ENCODE measurements at regions not wholly inside any gene's neighbourhood (a gene's known extent, or its start where the extent isn't known, plus 50 kb on each side); places are given as distances from the start of the nearest gene placed in this dataset.
"Not testable (repeated sequence)": the region's sequence is repeated elsewhere in the genome, so short reads cannot be mapped to it uniquely, and the experiment has no call there.

DNA sequence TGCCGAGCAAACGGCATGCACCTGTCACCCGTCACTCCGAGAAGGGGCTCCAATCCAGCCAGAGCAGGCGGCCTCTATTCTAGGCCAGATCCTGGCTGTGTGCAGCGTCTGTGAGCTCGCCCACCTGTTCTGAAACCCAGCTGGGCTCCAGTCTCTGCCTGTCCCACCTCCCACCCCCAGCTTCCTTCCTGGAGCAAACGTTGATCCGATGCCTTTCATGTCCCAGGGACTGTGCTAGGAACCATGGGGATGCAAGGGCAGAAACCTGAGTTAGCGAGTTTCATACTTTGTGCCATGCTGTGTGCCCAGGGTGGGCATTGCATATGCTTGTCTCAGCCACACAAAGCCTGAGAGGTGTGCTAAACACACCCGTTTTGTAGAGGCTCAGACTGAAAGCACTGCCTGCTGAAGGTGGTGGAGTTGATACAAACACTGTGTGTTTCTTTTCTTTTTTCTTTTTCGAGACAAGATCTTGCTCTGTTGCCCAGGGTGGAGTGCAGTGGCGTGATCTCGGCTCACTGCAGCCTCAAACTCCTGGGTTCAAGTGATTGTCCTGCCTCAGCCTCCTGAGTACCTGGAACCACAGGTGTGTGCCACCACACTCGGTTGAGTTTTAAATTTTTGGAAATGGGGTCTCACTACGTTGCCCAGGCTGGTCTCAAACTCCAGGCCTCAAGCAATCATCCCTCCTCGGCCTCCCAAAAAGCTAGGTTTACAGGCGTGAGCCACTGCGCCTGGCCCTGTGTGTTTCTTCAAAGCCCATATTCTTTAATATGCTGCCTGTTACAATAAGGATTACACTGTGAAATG lies 84.1 kb upstream of the MED13L start:
- DNase-seq: peak; percentile 52

DNA sequence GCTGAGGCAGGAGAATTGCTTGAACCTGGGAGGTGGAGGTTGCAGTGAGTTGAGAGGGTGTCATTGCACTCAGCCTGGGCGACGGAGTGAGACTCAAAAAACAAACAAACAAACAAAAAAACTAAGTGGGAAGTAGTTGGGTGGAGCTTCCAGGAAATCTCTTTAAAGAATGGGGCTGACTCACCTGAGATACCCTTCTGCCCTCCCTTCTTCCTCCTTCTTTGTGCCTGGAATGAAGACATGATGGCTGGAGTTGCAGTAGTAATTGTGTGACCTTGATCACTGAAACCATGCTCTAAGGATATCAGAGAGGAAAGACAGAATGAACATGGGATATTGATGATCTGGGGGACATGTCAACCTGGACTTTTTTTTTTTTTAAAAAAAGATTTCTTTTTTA lies 87.6 kb upstream of the MED13L start:
- DNase-seq: no peak

DNA sequence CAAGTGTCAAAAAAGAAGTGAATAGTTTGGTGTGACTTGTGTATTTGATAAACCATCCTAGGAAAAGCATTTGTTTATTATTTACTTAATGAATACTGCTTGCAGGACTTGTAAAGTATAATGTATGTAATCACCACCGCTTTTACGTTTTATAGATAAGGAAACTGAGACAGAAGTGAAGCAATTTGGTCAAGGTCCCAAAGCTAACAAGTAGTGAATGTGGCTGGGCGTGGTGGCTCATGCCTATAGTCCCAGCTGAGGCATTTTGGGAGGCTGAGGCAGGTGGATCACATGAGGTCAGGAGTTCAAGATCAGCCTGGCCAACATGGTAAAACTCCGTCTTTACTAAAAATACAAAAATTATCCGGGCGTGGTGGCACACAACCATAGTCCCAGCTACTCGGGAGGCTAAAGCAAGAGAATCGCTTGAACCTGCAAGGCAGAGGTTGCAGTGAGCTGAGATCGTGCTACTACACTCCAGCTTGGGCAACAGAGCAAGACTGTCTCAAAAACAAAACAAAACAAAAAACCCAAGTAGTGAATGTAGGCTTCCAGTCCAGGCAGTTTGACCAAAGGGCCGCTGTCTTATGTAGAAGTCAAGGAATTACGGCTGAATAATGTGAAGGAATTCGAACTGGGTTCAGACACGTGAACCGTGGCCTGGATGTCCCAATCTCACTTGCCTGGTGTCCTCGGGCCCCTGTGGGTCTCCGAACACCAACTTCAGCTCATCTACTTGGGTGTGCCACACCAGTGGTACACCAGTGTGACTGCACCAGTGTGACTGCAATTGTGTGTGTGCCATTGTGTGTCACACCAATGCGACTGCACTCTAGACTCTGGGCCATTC lies 88.3 kb upstream of the MED13L start:
- no peak for DNase-seq

DNA sequence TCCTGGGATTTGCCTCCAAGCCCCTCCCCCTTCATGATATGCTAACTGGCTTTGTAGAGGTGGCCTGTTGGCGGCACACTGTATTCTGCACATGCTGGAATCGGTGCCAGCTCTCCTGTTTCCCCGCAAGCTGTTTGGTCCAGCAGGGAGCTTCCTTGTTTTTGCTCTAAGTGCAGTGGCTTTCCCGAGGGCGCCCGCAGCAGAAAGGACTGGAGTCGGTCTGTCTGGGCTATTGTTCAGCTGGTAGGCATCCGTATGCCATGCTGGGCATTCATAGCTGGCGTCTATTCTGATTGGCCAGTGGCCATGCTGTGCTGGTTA lies 88.9 kb upstream of the MED13L start:
- DNase-seq: peak; percentile 55

- no peak for DNase-seq
These were observed 89.3 kb upstream of the MED13L start for GRCh38 chr12:116366824-116367223.

GRCh38 chr12:116368196-116369194 lies 91.0 kb upstream of the MED13L start:
- DNase-seq: no peak

- DNase-seq: no peak
These were observed 92.5 kb upstream of the MED13L start for GRCh38 chr12:116370004-116370404.

DNA sequence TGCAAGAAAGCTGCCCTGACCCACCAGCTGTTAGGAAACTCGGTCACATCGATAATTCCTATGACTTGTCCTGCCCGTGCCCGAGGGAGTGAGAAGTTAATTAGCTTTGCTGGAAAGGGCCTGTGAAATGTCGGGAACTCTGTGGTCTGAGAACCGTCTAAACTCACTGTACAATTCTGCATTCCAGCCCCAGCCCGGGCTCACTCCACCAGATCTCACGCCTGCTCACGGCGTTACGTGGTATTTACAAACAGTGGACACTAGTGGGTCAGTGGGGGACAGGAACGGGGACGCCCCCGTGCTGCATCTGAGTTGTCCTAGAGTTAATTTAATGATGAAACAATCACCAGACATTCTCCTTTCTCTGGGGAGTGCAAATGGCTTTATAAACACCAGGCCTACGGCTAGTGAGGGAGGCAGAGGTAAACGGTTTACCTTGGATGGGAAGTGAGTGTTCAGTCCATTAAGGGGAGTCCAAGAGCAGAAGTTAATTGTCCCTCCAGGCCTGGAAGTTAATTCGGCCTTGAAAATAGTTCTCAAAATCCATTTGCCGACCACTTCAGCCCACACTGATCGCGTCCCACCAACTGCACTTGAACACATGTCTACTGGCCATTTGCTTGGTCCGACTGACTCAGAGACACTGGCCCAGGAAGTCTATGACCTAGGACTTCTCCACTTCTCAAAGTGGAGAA lies 93.5 kb upstream of the MED13L start:
- no peak for DNase-seq

GRCh38 chr12:116372815-116373214 lies 95.3 kb upstream of the MED13L start:
- DNase-seq: no peak

DNA sequence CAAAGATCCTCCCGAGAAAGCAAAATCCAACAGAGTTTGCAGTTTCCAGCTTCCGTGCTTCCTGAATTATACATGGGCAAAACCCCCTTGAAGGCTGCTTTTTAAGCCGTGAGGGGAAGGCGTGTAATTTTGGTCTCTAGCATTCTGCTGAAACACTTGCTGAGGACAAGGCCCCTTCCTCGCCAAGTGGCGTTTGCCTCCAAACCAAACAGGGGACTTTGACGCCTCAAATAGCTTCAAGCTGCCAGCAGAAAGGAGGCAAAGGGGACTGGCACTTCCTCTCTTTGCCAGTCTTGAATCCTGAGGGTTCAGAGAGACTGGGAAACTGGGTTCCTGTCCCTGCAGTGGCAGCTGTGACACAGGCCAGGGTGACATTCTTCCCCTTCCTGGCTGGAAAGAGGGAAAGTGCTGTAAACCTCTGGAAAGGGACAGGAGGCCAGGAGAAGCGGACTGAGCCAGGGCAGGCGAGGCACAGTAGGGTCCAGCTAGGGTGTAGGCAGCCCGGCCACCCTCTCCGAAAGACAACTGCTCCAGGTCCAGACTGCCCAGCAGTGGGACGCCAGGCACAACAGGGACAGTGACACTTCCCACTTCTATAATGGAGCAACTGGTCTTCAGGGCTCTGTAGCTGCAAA lies 96.2 kb upstream of the MED13L start:
- no peak for DNase-seq

- DNase-seq: no peak
These were observed 96.7 kb upstream of the MED13L start for GRCh38 chr12:116374207-116374606.

DNA sequence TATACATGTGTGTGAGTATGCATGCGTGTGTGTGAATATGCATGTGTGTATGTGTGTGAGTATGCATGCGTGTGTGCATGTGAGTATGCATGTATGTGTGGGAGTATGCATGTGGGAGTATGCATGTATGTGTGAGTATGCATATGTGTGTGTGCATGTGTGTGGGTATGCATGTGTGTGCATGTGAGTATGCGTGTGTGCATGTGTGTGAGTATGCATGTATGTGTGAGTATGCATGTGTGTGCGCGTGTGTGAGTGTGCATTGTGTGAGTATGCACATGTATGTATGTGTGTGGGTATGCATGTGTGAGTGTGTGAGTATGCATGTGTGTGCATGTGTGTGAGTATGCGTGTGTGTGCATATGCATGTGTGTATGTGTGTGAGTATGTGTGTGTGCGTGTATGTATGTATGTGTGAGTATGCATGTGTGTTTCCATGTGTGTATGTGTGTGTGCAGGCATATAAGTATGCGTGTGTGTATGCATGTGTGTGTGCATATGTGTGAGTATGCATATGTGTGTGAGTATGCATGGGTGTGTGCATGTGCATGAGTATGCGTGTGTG lies 97.9 kb upstream of the MED13L start:
- no peak for DNase-seq

DNA sequence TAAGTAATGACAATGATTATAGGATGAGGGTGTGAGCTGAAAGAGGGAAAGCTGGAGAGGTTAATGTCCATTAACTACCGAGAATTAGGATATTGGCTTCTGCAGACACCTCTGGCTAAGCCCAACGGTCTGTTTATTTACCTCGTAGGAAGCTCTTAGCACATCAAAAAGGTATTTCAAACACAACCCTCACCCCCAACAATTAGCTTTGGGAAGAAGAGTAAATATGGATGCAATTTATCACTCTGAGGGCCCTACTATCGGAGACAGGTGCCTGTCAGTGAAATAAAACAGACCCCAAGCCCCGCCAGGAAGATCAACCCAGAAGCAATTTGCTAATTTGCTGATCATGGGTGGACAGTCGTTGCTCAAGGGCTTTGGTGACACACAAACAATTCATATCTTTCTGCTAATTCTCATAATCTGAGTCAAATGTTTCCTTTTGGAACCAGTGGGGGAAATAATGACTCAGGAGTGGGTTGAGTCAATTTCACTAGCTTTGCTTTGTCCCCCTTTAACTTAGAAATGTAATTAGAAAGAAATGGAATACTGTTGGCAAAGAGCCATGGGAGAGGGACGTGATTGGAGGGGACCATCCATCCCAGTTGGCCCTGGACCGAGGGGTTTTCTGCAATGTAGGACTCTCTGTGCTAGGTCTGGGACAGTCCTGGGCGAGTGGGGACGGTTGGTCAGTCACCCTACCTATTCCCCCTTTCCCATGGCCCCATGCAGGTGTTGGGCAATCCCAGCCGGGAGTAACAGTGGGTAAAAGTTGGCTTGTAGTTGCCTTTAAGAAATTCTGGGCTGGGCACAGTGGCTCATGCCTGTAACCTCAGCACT lies 99.1 kb upstream of the MED13L start:
- no peak for DNase-seq

DNA sequence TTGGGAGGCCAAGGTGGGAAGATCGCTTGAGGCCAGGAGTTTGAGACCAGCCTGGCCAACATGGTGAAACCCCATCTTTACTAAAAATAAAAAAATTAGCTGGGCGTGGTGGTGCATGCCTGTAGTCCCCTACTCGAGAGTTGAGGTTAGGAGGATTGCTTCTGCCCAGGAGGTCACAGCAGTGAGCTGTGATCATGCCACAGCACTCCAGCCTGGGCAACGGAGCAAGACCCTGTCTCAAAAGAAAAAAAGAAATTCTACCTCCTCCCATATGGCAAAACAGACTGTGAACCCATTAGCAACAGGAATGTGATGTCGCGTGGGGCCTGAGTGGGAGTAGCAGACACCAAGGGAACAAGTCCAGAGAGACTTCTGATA lies 99.7 kb upstream of the MED13L start:
- DNase-seq: not testable (repeated sequence)

GRCh38 chr12:116378002-116378401 lies 100.5 kb upstream of the MED13L start:
- DNase-seq: no peak

DNA sequence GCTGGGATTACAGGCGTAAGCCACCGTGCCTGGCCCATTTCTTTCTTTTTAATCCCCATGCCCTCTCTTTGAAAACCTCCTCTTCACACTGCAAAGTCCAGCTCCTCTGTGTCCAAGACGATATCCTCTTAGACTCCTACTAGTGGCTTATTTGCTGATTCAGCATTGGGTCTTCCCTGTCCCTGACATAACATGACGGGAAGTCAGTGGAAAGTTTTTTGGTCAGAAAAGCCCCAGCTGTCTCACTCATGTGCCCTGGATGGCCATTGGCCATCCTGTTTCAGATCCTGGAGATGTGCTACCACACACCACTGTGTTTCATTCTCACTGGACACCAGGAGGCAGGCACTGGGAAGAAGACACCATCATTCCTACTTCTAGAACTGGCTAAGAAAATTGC lies 102.6 kb upstream of the MED13L start:
- no peak for DNase-seq

GRCh38 chr12:116380740-116381139 lies 103.2 kb upstream of the MED13L start:
- not testable (repeated sequence) for DNase-seq

GRCh38 chr12:116381240-116381743 lies 103.8 kb upstream of the MED13L start:
- no peak for DNase-seq

- DNase-seq: no peak
These were observed 104.5 kb upstream of the MED13L start for GRCh38 chr12:116381744-116382685.
